Stimulated activated naive B cell treated with anti-CD40 and anti-IgM and Interleukin-4, amounts not matched to agents 10 μg/mL and 1 μg/mL and 100 μg/mL, for 72 hours (primary cell): ENCODE measurements at regions not wholly inside any gene's neighbourhood (a gene's known extent, or its start where the extent isn't known, plus 50 kb on each side); places are given as distances from the start of the nearest gene placed in this dataset.

ENCODE experiments used
- ATAC-seq, 2 donors: fragments of 150-1000 bp; cut with Tn5 transposase; replicated peaks; 2 replicates each; pipeline ENCODE4 v1.10.0; 2021; ENCODE audit warnings: moderate library complexity in 1 of 2
- DNase-seq: peaks from one replicate; pipeline ENCODE4 v3.0.0; 2021
- H3K27ac Mint-ChIP-seq: one replicate; pipeline ENCODE4 v1.8.0; 2022; ENCODE audit warnings: mild to moderate bottlenecking, mixed read lengths
- H3K27me3 Mint-ChIP-seq, 2 donors: one replicate each; pipeline ENCODE4 v1.8.0; 2022; ENCODE audit warnings: mixed read lengths in 2 of 2
- H3K36me3 Mint-ChIP-seq, 2 donors: one replicate each; pipeline ENCODE4 v1.8.0; 2022; ENCODE audit warnings: mixed read lengths in 2 of 2, mild to moderate bottlenecking in 1 of 2
- H3K4me1 Mint-ChIP-seq, 2 donors: one replicate each; pipeline ENCODE4 v1.8.0; 2022; ENCODE audit warnings: mixed read lengths in 2 of 2, mild to moderate bottlenecking in 1 of 2
- H3K4me3 Mint-ChIP-seq, 2 donors: one replicate each; pipeline ENCODE4 v1.8.0; 2022; ENCODE audit warnings: mild to moderate bottlenecking in 2 of 2, mixed read lengths in 2 of 2, moderate library complexity in 1 of 2
- H3K9me3 Mint-ChIP-seq, 2 donors: one replicate each; pipeline ENCODE4 v1.8.0; 2022; ENCODE audit warnings: mixed read lengths in 2 of 2, mild to moderate bottlenecking in 1 of 2

DNA sequence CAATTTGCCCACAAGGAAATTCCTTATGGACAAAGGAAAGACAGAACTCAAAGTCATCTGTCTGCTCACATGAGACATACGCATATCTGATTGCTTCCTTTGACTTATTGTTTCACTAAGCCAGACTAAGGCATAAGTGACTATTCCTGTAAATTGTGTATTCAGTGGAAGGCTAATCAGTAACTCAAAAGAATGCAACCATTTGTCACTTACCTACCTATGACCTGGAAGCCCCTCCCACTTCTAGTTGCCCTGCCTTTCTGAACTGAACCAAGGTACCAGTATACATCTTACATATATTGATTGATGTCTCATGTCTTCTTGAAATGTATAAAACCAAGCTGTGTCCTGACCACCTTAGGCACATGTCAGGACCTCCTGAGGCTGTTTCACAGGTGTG is 53.5 kb upstream of the PROK2 start:
- Mint-ChIP-seq H3K9me3 (peaks cover 0 to 4% of the 10 kb centered on the region in 2 donors), H3K4me1 (no peaks in the 10 kb centered on the region)
- no peak for ATAC-seq

More for the DNA sequence above, 53.5 kb upstream of the PROK2 start:
- Mint-ChIP-seq H3K27ac (no peak overlapping the region), H3K27me3 (peaks cover 4 to 13% of the 10 kb centered on the region in 2 donors), H3K4me3 (no peak overlapping the region), H3K36me3 (no peaks in the 10 kb centered on the region)
- DNase-seq: no peak
